ENCODE measurements at regions not wholly inside any gene's neighbourhood (a gene's known extent, or its start where the extent isn't known, plus 50 kb on each side); places are given as distances from the start of the nearest gene placed in this dataset.

GRCh38 chrX:137483554-137483953, 82.4 kb upstream of the ZIC3 start:
- intact Hi-C loops (cut with DNase I): no loop called here
- ATAC-seq (ENCODE audit: poor library complexity) (no peak), DNase-seq (no peak)

- ATAC-seq (ENCODE audit: poor library complexity): no peak
- intact Hi-C loops (cut with DNase I): no loop called here
- no peak for DNase-seq
These were observed 83.8 kb upstream of the ZIC3 start for GRCh38 chrX:137482136-137482535.

GRCh38 chrX:137479386-137479785, 86.5 kb upstream of the ZIC3 start:
- DNase-seq: no peak
- intact Hi-C loops (cut with DNase I): no loop called here
- no peak for ATAC-seq (ENCODE audit: poor library complexity)

- DNase-seq: no peak
- no peak for ATAC-seq (ENCODE audit: poor library complexity)
- intact Hi-C loops (cut with DNase I): no loop called here
These were observed 124.2 kb upstream of the ZIC3 start for GRCh38 chrX:137441711-137442110.

- DNase-seq (no peak), ATAC-seq (ENCODE audit: poor library complexity) (no peak)
- intact Hi-C loops (cut with DNase I): no loop called here
These were observed 133.3 kb upstream of the ZIC3 start for GRCh38 chrX:137432609-137433008.

GRCh38 chrX:137431693-137432488, 134.0 kb upstream of the ZIC3 start:
- no peak for DNase-seq
- intact Hi-C loops (cut with DNase I): no loop called here
- no peak for ATAC-seq (ENCODE audit: poor library complexity)

- DNase-seq: no peak
- ATAC-seq (ENCODE audit: poor library complexity): no peak
- intact Hi-C loops (cut with DNase I): no loop called here
These were observed 134.9 kb upstream of the ZIC3 start for GRCh38 chrX:137430984-137431475.

- intact Hi-C loops (cut with DNase I): no loop called here
- DNase-seq: no peak
- no peak for ATAC-seq (ENCODE audit: poor library complexity)
These were observed 135.6 kb upstream of the ZIC3 start for GRCh38 chrX:137430301-137430700.

GRCh38 chrX:137428766-137429591, 136.9 kb upstream of the ZIC3 start:
- DNase-seq (no peak), ATAC-seq (ENCODE audit: poor library complexity) (no peak)
- intact Hi-C loops (cut with DNase I): no loop called here

GRCh38 chrX:137428221-137428661, 137.7 kb upstream of the ZIC3 start:
- intact Hi-C loops (cut with DNase I): no loop called here
- no peak for DNase-seq
- ATAC-seq (ENCODE audit: poor library complexity): no peak

GRCh38 chrX:137427816-137428215, 138.1 kb upstream of the ZIC3 start:
- ATAC-seq (ENCODE audit: poor library complexity) (no peak), DNase-seq (no peak)
- intact Hi-C loops (cut with DNase I): no loop called here

- intact Hi-C loops (cut with DNase I): no loop called here
- DNase-seq (no peak), ATAC-seq (ENCODE audit: poor library complexity) (no peak)
These were observed 138.5 kb upstream of the ZIC3 start for GRCh38 chrX:137427426-137427778.

GRCh38 chrX:137426695-137427425, 139.1 kb upstream of the ZIC3 start:
- ATAC-seq (ENCODE audit: poor library complexity) (no peak), DNase-seq (no peak)
- intact Hi-C loops (cut with DNase I): no loop called here

GRCh38 chrX:137425986-137426385, 139.9 kb upstream of the ZIC3 start:
- no peak for DNase-seq
- no peak for ATAC-seq (ENCODE audit: poor library complexity)
- intact Hi-C loops (cut with DNase I): no loop called here

GRCh38 chrX:137425273-137425902, 140.5 kb upstream of the ZIC3 start:
- intact Hi-C loops (cut with DNase I): no loop called here
- DNase-seq: no peak
- no peak for ATAC-seq (ENCODE audit: poor library complexity)

- intact Hi-C loops (cut with DNase I): no loop called here
- ATAC-seq (ENCODE audit: poor library complexity) (no peak), DNase-seq (no peak)
These were observed 141.2 kb upstream of the ZIC3 start for GRCh38 chrX:137424679-137425078.

- intact Hi-C loops (cut with DNase I): no loop called here
- ATAC-seq (ENCODE audit: poor library complexity) (no peak), DNase-seq (no peak)
These were observed 142.7 kb upstream of the ZIC3 start for GRCh38 chrX:137423241-137423640.

- ATAC-seq (ENCODE audit: poor library complexity) (no peak), DNase-seq (no peak)
- intact Hi-C loops (cut with DNase I): no loop called here
These were observed 147.8 kb upstream of the ZIC3 start for GRCh38 chrX:137418086-137418485.

GRCh38 chrX:137413190-137413589, 152.7 kb upstream of the ZIC3 start:
- intact Hi-C loops (cut with DNase I): no loop called here
- no peak for ATAC-seq (ENCODE audit: poor library complexity)
- no peak for DNase-seq
